GM23338 (cell line): ENCODE measurements at regions not wholly inside any gene's neighbourhood (a gene's known extent, or its start where the extent isn't known, plus 50 kb on each side); places are given as distances from the start of the nearest gene placed in this dataset.
"Not testable (repeated sequence)": the region's sequence is repeated elsewhere in the genome, so short reads cannot be mapped to it uniquely, and the experiment has no call there.

Experiments
- ATAC-seq: fragments of 200-7000 bp; cut with Tn5 transposase; 3 replicates; pipeline ENCODE4 v1.9.1; 2020
- DNase-seq: peaks from one replicate; pipeline ENCODE4 v3.0.0-alpha.2; 2015; ENCODE audit warnings: low spot score
- H2AFZ ChIP-seq: fragments of 200-600 bp; sonication (generic); 2 replicates; pipeline ENCODE4 v1.8.0; 2016; ENCODE audit warnings: antibody characterized with exemption, mild to moderate bottlenecking, moderate library complexity
- H3F3A ChIP-seq: fragments of 200-600 bp; sonication (generic); replicated peaks from 2 replicates; pipeline ENCODE4 v1.8.0; 2017; ENCODE audit warnings: antibody characterized with exemption, mixed run types, low read depth
- H3K27ac ChIP-seq: fragments of 200-600 bp; sonication (generic); 2 replicates; pipeline ENCODE4 v1.6.1; 2016; ENCODE audit warnings: low read depth
- H3K27me3 ChIP-seq: fragments of 200-600 bp; sonication (generic); 2 replicates; pipeline ENCODE4 v1.8.0; 2016; ENCODE audit warnings: mild to moderate bottlenecking, mixed run types, moderate library complexity; ENCODE audit not compliant: insufficient read depth
- H3K36me3 ChIP-seq: fragments of 200-600 bp; sonication (generic); 2 replicates; pipeline ENCODE4 v1.8.0; 2016; ENCODE audit warnings: mild to moderate bottlenecking; ENCODE audit not compliant: insufficient read depth
- H3K4me1 ChIP-seq: fragments of 200-600 bp; sonication (generic); 2 replicates; pipeline ENCODE4 v1.8.0; 2016; ENCODE audit warnings: mild to moderate bottlenecking, moderate library complexity; ENCODE audit not compliant: insufficient read depth
- H3K4me2 ChIP-seq: fragments of 200-600 bp; sonication (generic); 2 replicates; pipeline ENCODE4 v1.7.1; 2017; ENCODE audit warnings: mixed run types
- H3K4me3 ChIP-seq: fragments of 200-600 bp; sonication (generic); 2 replicates; pipeline ENCODE4 v1.6.1; 2016; ENCODE audit warnings: mixed run types
- H3K79me2 ChIP-seq: fragments of 200-600 bp; sonication (generic); replicated peaks from 2 replicates; pipeline ENCODE4 v1.8.0; 2017; ENCODE audit warnings: mild to moderate bottlenecking; ENCODE audit not compliant: insufficient read depth
- H3K9me2 ChIP-seq: fragments of 200-600 bp; sonication (generic); 2 replicates; pipeline ENCODE4 v1.8.0; 2017; ENCODE audit not compliant: insufficient read depth
- H4K20me1 ChIP-seq: fragments of 200-600 bp; sonication (generic); replicated peaks from 2 replicates; pipeline ENCODE4 v1.8.0; 2017; ENCODE audit warnings: mild to moderate bottlenecking; ENCODE audit not compliant: insufficient read depth
- H3K27ac Mint-ChIP-seq: 2 replicates; pipeline ENCODE4 v1.8.0; 2020; ENCODE audit warnings: inconsistent platforms, mild to moderate bottlenecking, moderate library complexity, mixed read lengths
- H3K27me3 Mint-ChIP-seq: 3 replicates; pipeline ENCODE4 v1.8.0; 2022; ENCODE audit warnings: low read depth, mild to moderate bottlenecking, moderate library complexity, mixed read lengths, inconsistent platforms; ENCODE audit not compliant: insufficient read depth, poor library complexity
- H3K36me3 Mint-ChIP-seq: 3 replicates; pipeline ENCODE4 v1.8.0; 2021; ENCODE audit warnings: low read depth, mild to moderate bottlenecking, inconsistent platforms, moderate library complexity, mixed read lengths
- H3K4me1 Mint-ChIP-seq: 3 replicates; pipeline ENCODE4 v1.8.0; 2020; ENCODE audit warnings: mild to moderate bottlenecking, inconsistent platforms, mixed read lengths
- H3K4me3 Mint-ChIP-seq: 3 replicates; pipeline ENCODE4 v1.8.0; 2021; ENCODE audit warnings: moderate library complexity, mild to moderate bottlenecking, inconsistent platforms, mixed read lengths
- H3K9me3 Mint-ChIP-seq: 3 replicates; pipeline ENCODE4 v1.8.0; 2020; ENCODE audit warnings: moderate library complexity, mild to moderate bottlenecking, inconsistent platforms, mixed read lengths

DNA sequence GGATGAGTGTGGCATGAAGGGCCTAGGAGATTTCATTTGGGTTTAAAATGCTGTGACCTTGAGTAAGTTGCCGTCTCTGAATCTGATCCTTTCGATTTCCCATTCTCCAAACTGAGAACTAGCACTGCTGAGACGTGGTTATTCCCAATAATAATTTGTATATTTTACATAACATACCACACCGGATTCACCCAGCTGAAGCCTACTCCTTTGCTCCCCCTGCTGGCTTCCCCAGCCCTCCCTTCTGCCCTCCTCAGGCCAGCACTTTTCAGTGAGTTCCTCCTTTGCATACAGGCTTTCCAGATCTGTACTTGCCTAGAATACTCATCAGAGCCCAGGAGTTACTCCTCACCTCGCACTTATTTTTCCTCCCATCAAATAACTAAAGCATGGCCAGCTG, 255.1 kb downstream of the OR4F29 start:
- not testable (repeated sequence) for H3K4me1 ChIP-seq, DNase-seq, ATAC-seq, H3K27me3 Mint-ChIP-seq, H3K9me3 Mint-ChIP-seq, H4K20me1 ChIP-seq, H3K27me3 ChIP-seq, H3F3A ChIP-seq, H3K36me3 ChIP-seq, H3K4me3 Mint-ChIP-seq, H3K4me2 ChIP-seq, H3K36me3 Mint-ChIP-seq, H3K79me2 ChIP-seq, H2AFZ ChIP-seq, H3K9me2 ChIP-seq, H3K27ac ChIP-seq, H3K4me1 Mint-ChIP-seq, H3K27ac Mint-ChIP-seq, H3K4me3 ChIP-seq

DNA sequence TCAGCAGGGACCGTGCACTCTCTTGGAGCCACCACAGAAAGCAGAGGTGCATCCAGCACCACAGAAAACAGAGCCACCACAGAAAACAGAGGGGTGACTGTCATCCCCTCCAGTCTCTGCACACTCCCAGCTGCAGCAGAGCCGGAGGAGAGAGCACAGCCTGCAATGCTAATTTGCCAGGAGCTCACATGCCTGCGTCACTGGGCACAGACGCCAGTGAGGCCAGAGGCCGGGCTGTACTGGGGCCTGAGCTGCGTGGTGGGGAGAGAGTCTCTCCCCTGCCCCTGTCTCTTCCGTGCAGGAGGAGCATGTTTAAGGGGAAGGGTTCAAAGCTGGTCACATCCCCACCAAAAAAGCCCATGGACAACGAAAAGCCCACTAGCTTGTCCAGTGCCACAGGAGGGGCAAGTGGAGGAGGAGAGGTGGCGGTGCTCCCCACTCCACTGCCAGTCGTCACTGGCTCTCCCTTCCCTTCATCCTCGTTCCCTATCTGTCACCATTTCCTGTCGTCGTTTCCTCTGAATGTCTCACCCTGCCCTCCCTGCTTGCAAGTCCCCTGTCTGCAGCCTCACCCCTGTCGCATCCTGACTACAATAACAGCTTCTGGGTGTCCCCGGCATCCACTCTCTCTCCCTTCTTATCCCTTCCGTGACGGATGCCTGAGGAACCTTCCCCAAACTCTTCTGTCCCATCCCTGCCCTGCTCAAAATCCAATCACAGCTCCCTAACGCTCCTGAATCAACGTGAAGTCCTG, 260.0 kb downstream of the OR4F29 start:
- not testable (repeated sequence) for H3K27me3 ChIP-seq, H4K20me1 ChIP-seq, H3K36me3 Mint-ChIP-seq, H3K27ac Mint-ChIP-seq, H3K4me1 ChIP-seq, H3K4me1 Mint-ChIP-seq, H2AFZ ChIP-seq, H3K4me3 ChIP-seq, H3K79me2 ChIP-seq, H3K4me2 ChIP-seq, H3K4me3 Mint-ChIP-seq, H3K27me3 Mint-ChIP-seq, H3F3A ChIP-seq, H3K9me3 Mint-ChIP-seq, H3K9me2 ChIP-seq, H3K36me3 ChIP-seq, H3K27ac ChIP-seq, ATAC-seq
- DNase-seq = peak; percentile 10

DNA sequence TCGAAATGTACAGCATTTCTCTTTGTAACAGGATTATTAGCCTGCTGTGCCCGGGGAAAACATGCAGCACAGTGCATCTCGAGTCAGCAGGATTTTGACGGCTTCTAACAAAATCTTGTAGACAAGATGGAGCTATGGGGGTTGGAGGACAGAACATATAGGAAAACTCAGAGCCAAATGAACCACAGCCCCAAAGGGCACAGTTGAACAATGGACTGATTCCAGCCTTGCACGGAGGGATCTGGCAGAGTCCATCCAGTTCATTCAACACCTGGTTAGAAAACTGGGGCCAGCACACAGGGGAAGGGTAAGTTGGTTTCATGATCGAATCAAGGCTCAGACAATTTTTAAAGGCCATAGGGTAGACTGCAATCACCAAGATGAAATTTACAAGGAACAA, 260.8 kb downstream of the OR4F29 start:
- H3K27me3 Mint-ChIP-seq, H3K27ac ChIP-seq, H3K36me3 Mint-ChIP-seq, H3K9me3 Mint-ChIP-seq, H3K4me1 Mint-ChIP-seq, H3K79me2 ChIP-seq, ATAC-seq, H3K27ac Mint-ChIP-seq, H2AFZ ChIP-seq, H3K36me3 ChIP-seq, H3K4me2 ChIP-seq, H3F3A ChIP-seq, H3K9me2 ChIP-seq, H3K27me3 ChIP-seq, H4K20me1 ChIP-seq, H3K4me1 ChIP-seq, H3K4me3 Mint-ChIP-seq, H3K4me3 ChIP-seq: not testable (repeated sequence)
- DNase-seq = peak; percentile 0

- not testable (repeated sequence) for H3K27ac Mint-ChIP-seq, ATAC-seq, H3K9me3 Mint-ChIP-seq, H3K79me2 ChIP-seq, H3K27me3 ChIP-seq, H4K20me1 ChIP-seq, H3K27me3 Mint-ChIP-seq, H3K9me2 ChIP-seq, H3K36me3 Mint-ChIP-seq, H3F3A ChIP-seq, H3K36me3 ChIP-seq, H3K4me1 Mint-ChIP-seq, H3K4me1 ChIP-seq, H3K4me2 ChIP-seq, H3K4me3 Mint-ChIP-seq, DNase-seq, H3K27ac ChIP-seq, H3K4me3 ChIP-seq, H2AFZ ChIP-seq
These were observed 261.6 kb downstream of the OR4F29 start for GRCh38 chr1:189915-190314.

DNA sequence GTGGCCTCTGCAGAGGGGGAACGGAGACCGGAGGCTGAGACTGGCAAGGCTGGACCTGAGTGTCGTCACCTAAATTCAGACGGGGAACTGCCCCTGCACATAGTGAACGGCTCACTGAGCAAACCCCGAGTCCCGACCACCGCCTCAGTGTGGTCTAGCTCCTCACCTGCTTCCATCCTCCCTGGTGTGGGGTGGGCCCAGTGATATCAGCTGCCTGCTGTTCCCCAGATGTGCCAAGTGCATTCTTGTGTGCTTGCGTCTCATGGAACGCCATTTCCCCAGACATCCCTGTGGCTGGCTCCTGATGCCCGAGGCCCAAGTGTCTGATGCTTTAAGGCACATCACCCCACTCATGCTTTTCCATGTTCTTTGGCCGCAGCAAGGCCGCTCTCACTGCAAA, 262.2 kb downstream of the OR4F29 start:
- not testable (repeated sequence) for H3K4me2 ChIP-seq, H4K20me1 ChIP-seq, H3K4me1 Mint-ChIP-seq, H3K27ac ChIP-seq, H3K36me3 ChIP-seq, H3K27me3 Mint-ChIP-seq, DNase-seq, H3F3A ChIP-seq, H3K4me1 ChIP-seq, H3K4me3 ChIP-seq, H2AFZ ChIP-seq, H3K9me3 Mint-ChIP-seq, H3K4me3 Mint-ChIP-seq, H3K27me3 ChIP-seq, H3K79me2 ChIP-seq, H3K9me2 ChIP-seq, H3K36me3 Mint-ChIP-seq, H3K27ac Mint-ChIP-seq, ATAC-seq

DNA sequence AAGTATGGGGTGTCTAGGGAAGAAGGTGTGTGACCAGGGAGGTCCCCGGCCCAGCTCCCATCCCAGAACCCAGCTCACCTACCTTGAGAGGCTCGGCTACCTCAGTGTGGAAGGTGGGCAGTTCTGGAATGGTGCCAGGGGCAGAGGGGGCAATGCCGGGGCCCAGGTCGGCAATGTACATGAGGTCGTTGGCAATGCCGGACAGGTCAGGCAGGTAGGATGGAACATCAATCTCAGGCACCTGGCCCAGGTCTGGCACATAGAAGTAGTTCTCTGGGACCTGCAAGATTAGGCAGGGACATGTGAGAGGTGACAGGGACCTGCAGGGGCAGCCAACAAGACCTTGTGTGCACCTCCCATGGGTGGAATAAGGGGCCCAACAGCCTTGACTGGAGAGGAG, 264.2 kb downstream of the OR4F29 start:
- H3K27ac ChIP-seq, H3K4me3 Mint-ChIP-seq, H3K4me1 Mint-ChIP-seq, H3K36me3 ChIP-seq, DNase-seq, H3K27me3 Mint-ChIP-seq, H3K9me3 Mint-ChIP-seq, H3K4me2 ChIP-seq, H3K4me1 ChIP-seq, H3K27me3 ChIP-seq, H3K27ac Mint-ChIP-seq, H3K79me2 ChIP-seq, H3K9me2 ChIP-seq, H3K4me3 ChIP-seq, H3K36me3 Mint-ChIP-seq, H3F3A ChIP-seq, ATAC-seq, H2AFZ ChIP-seq, H4K20me1 ChIP-seq: not testable (repeated sequence)

DNA sequence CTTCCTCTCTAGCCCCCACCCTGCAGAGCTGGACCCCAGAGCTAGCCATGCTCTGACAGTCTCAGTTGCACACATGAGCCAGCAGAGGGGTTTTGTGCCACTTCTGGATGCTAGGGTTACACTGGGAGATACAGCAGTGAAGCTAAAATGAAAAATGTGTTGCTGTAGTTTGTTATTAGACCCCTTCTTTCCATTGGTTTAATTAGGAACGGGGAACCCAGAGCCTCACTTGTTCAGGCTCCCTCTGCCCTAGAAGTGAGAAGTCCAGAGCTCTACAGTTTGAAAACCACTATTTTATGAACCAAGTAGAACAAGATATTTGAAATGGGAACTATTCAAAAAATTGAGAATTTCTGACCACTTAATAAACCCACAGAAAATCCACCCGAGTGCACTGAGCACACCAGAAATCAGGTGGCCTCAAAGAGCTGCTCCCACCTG, 264.8 kb downstream of the OR4F29 start:
- not testable (repeated sequence) for H3K36me3 Mint-ChIP-seq, H3K4me3 Mint-ChIP-seq, H3K9me3 Mint-ChIP-seq, H3K4me2 ChIP-seq, H3K27me3 ChIP-seq, ATAC-seq, H3K27me3 Mint-ChIP-seq, H3K36me3 ChIP-seq, H3K27ac Mint-ChIP-seq, H3K4me1 ChIP-seq, H4K20me1 ChIP-seq, H3K9me2 ChIP-seq, H3K4me1 Mint-ChIP-seq, H3K27ac ChIP-seq, H3K4me3 ChIP-seq, H3K79me2 ChIP-seq, H2AFZ ChIP-seq, H3F3A ChIP-seq
- DNase-seq = peak; percentile 0
